DND-41 (cell line): ENCODE measurements at regions not wholly inside any gene's neighbourhood (a gene's known extent, or its start where the extent isn't known, plus 50 kb on each side); places are given as distances from the start of the nearest gene placed in this dataset.

Experiments used
- ATAC-seq: fragments of 200-7000 bp; cut with Tn5 transposase; 3 replicates; pipeline ENCODE4 v1.9.1; 2021; ENCODE audit warnings: low read depth; ENCODE audit not compliant: insufficient read depth
- DNase-seq: peaks from one replicate; pipeline ENCODE4 v3.0.0-alpha.2; 2020
- H2AFZ ChIP-seq: 2 replicates; pipeline ENCODE4 v1.6.0; 2012; ENCODE audit warnings: low read depth, low read length
- H3K27ac ChIP-seq: 2 replicates; pipeline ENCODE4 v1.5.1; 2012; ENCODE audit warnings: low read length, inconsistent platforms
- H3K27me3 ChIP-seq: fragments of 200-600 bp; sonication (generic); 2 replicates; pipeline ENCODE4 v1.6.0; 2012; ENCODE audit warnings: low read length, mild to moderate bottlenecking, inconsistent platforms; ENCODE audit not compliant: insufficient read depth, poor library complexity
- H3K36me3 ChIP-seq: 2 replicates; pipeline ENCODE4 v1.5.1; 2012; ENCODE audit warnings: low read length, inconsistent platforms; ENCODE audit not compliant: insufficient read depth
- H3K4me1 ChIP-seq: 2 replicates; pipeline ENCODE4 v1.5.1; 2012; ENCODE audit warnings: mild to moderate bottlenecking, low read length; ENCODE audit not compliant: insufficient read depth
- H3K4me2 ChIP-seq: 2 replicates; pipeline ENCODE4 v1.6.0; 2012; ENCODE audit warnings: mild to moderate bottlenecking, moderate library complexity, low read length, inconsistent platforms; ENCODE audit not compliant: insufficient read depth
- H3K4me3 ChIP-seq, 2 experiments: fragments of 200-600 bp in 1 of 2; shearing (Covaris generic) in 1 of 2; 2 replicates each; pipeline ENCODE4 v1.5.1; 2012 to 2016; ENCODE audit warnings: inconsistent platforms in 2 of 2, low read length in 2 of 2, mild to moderate bottlenecking in 2 of 2, low read depth in 1 of 2, moderate library complexity in 1 of 2
- H3K79me2 ChIP-seq: 2 replicates; pipeline ENCODE4 v1.6.0; 2012; ENCODE audit warnings: low read length, inconsistent platforms; ENCODE audit not compliant: insufficient read depth
- H3K9ac ChIP-seq: 2 replicates; pipeline ENCODE4 v1.6.0; 2012; ENCODE audit warnings: low read depth, mild to moderate bottlenecking, inconsistent platforms, low read length, moderate library complexity
- H3K9me3 ChIP-seq: 2 replicates; pipeline ENCODE4 v1.5.1; 2012; ENCODE audit warnings: low read length, moderate library complexity, mild to moderate bottlenecking, inconsistent platforms; ENCODE audit not compliant: insufficient read depth, severe bottlenecking
- H4K20me1 ChIP-seq: 2 replicates; pipeline ENCODE4 v1.6.0; 2012; ENCODE audit warnings: low read length; ENCODE audit not compliant: insufficient read depth
- CTCF ChIP-seq: IDR thresholded peaks from 2 replicates; pipeline ENCODE4 v1.5.1; 2012; ENCODE audit warnings: borderline replicate concordance, low read length, moderate library complexity, mild to moderate bottlenecking; ENCODE audit not compliant: poor library complexity, severe bottlenecking; ENCODE audit errors: extremely low read depth
- EZH2 ChIP-seq: IDR thresholded peaks from 3 replicates; pipeline ENCODE4 v1.6.1; 2012; ENCODE audit warnings: borderline replicate concordance, low read depth, mild to moderate bottlenecking, moderate library complexity, low read length, inconsistent platforms; ENCODE audit not compliant: severe bottlenecking

DNA sequence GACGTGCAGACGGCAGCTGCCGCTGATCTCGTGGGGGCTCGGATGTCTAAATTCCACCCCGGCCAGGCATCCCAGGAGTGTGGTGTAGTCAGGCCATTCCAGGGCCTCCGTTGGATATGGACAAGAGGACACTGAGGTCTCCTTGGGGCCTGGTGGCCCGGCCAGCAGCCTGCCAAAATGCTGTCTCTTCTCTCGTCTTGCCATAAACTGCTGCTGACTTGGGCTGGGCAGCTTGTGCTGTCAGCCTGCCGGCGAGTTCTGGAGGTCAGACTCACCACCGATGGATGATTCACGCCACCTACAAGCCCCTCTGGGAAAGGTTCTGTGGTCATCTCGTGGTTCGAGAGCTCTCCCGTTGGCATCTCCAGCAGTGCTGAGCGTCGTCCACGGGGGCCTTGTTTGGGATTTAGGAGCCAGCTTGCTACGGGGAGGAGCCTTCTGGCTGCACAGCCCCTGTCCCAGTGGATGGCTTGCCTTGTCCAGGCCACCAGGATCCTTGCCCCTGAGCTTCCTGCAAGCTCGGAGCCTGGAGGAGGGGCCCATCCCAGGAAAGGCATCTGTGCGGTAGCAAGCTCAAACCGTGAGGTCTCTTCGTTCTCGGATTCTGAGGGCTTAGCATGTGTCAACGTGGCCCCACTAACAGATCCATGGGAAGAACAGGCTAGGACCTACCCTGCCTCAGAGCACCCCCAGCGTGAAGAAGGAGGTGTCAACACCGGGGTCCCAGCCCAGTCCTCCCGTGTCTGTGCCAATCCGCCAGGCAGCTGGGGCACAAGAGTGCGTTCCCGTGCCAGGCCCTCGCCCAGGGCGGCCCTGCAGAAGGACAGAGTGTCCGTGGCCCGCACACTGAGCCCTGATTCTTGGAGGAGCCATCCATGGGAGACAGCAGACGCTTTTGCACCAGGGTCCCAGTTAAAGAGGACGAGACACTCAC is 1114.1 kb downstream of the BRD1 start:
- H4K20me1 ChIP-seq, result no peaks in the 10 kb centered on the region
- no peak for TF ChIP-seq CTCF
- TF ChIP-seq EZH2, result no peak
- ATAC-seq (no peak), DNase-seq (no peak)
- no peaks in the 10 kb centered on the region for H3K27me3 ChIP-seq
- H2AFZ ChIP-seq, result no peak overlapping the region
- no peak overlapping the region for H3K9ac ChIP-seq
- no peaks in the 10 kb centered on the region for H3K9me3 ChIP-seq
- H3K4me2 ChIP-seq, result no peak overlapping the region
- H3K79me2 ChIP-seq, result no peaks in the 10 kb centered on the region
- H3K27ac ChIP-seq, result no peak overlapping the region
- H3K36me3 ChIP-seq, result no peaks in the 10 kb centered on the region
- no peak overlapping the region for H3K4me3 ChIP-seq
- no peaks in the 10 kb centered on the region for H3K4me1 ChIP-seq

DNA sequence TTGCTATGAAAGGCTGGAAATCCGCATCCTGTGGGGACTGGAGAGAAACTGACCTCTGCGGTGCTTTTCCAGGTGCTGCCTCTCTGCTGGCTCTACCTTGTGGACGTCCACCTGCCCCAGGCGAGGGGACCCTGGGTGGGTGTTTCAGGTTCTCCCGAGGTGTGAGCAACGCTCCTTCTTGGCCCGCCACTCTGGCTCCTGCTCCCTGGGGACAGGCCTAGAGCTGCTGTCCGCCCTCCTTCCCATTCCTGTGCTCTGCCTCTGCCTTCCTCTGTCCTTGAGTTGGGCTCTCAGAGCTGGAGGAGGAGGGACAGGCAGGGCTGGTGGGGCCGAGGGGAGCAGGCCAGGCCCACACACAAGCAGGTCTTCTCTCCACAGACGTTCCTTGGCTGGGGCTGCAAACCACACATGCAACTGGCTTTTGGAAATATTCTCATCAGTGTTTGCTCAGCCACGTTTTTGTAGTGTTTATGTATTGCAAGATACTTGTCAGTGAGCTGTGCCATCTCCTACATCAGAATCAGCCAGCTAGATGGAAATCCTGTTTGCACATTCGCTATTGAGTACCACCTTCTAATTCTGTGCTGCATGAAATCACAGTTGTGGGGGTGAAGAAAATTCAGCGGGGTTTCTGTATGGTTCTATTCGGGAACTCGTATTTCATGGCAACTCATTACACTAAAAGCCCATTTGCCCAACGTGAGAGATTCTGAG is 1115.0 kb downstream of the BRD1 start:
- no peak for DNase-seq
- Histone ChIP-seq H3K27ac (no peak overlapping the region), H3K4me2 (no peak overlapping the region), H3K4me1 (no peaks in the 10 kb centered on the region), H4K20me1 (no peaks in the 10 kb centered on the region), H3K4me3 (no peak overlapping the region), H3K9ac (no peak overlapping the region), H3K9me3 (no peaks in the 10 kb centered on the region), H2AFZ (no peak overlapping the region), H3K36me3 (no peaks in the 10 kb centered on the region), H3K79me2 (no peaks in the 10 kb centered on the region), H3K27me3 (no peaks in the 10 kb centered on the region)
- ATAC-seq, result no peak
- TF ChIP-seq EZH2 (no peak), CTCF (no peak)

DNA sequence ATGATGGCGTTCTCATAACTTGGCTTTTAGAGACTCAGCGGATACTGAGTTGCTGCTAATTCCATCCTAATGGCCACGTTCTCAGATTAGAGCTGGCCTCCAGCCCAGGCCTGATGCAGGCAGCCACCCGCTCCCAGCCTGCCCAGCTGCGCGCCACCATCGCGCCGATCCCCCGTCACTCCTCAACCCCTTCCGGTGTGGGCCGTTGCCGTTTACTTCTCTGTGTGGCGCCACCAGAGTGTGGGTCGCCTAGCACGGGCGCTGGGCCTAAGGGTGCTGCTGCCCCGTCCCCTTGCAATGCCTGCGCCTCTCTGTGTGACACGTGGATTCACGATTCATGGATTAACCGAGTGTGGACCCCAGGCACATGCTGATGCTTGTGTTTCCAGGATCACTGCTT is 1116.0 kb downstream of the BRD1 start:
- Histone ChIP-seq H3K79me2 (no peaks in the 10 kb centered on the region), H3K9ac (no peak overlapping the region), H3K4me3 (no peak overlapping the region), H3K4me1 (no peaks in the 10 kb centered on the region), H3K27ac (no peak overlapping the region), H2AFZ (no peak overlapping the region), H3K36me3 (no peaks in the 10 kb centered on the region), H3K9me3 (no peaks in the 10 kb centered on the region), H3K4me2 (no peak overlapping the region), H4K20me1 (no peaks in the 10 kb centered on the region), H3K27me3 (no peaks in the 10 kb centered on the region)
- DNase-seq, result no peak
- TF ChIP-seq CTCF (no peak), EZH2 (no peak)
- ATAC-seq, result no peak
